DND-41 (cell line): ENCODE measurements at regions not wholly inside any gene's neighbourhood (a gene's known extent, or its start where the extent isn't known, plus 50 kb on each side); places are given as distances from the start of the nearest gene placed in this dataset.

ENCODE experiments used
- EZH2 ChIP-seq: IDR thresholded peaks from 3 replicates; pipeline ENCODE4 v1.6.1; 2012; ENCODE audit warnings: borderline replicate concordance, low read depth, mild to moderate bottlenecking, moderate library complexity, low read length, inconsistent platforms; ENCODE audit not compliant: severe bottlenecking
- TF ChIP-seq, protein P1 (sequence below): IDR thresholded peaks from 2 replicates; pipeline ENCODE4 v1.5.1; 2012; ENCODE audit warnings: borderline replicate concordance, low read length, moderate library complexity, mild to moderate bottlenecking; ENCODE audit not compliant: poor library complexity, severe bottlenecking; ENCODE audit errors: extremely low read depth

DNA sequence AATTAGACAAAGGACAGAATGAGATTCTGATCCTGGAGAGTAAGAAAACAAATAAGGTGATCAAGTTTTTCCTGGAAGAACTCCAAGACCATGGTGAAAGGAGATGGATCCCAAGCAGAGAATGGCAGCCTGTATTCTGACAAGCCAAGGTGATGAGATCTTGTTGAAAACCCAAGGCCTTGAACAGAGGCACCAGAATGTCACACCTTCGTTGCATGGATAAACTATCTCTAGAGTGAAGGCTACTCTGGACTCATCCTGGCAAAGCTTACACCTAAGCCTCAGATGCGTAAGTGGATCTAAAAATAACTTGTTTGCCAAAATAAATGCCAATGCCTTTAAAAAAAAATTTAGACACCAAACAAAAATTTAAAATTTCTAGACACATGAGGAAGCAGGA is 605.9 kb downstream of the ETNK1 start:
- TF ChIP-seq, protein P1, sequence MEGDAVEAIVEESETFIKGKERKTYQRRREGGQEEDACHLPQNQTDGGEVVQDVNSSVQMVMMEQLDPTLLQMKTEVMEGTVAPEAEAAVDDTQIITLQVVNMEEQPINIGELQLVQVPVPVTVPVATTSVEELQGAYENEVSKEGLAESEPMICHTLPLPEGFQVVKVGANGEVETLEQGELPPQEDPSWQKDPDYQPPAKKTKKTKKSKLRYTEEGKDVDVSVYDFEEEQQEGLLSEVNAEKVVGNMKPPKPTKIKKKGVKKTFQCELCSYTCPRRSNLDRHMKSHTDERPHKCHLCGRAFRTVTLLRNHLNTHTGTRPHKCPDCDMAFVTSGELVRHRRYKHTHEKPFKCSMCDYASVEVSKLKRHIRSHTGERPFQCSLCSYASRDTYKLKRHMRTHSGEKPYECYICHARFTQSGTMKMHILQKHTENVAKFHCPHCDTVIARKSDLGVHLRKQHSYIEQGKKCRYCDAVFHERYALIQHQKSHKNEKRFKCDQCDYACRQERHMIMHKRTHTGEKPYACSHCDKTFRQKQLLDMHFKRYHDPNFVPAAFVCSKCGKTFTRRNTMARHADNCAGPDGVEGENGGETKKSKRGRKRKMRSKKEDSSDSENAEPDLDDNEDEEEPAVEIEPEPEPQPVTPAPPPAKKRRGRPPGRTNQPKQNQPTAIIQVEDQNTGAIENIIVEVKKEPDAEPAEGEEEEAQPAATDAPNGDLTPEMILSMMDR = no peak
- no peak for TF ChIP-seq EZH2
